GM21723 (cell line): ENCODE measurements at regions not wholly inside any gene's neighbourhood (a gene's known extent, or its start where the extent isn't known, plus 50 kb on each side); places are given as distances from the start of the nearest gene placed in this dataset.
"Not testable (repeated sequence)": the region's sequence is repeated elsewhere in the genome, so short reads cannot be mapped to it uniquely, and the experiment has no call there.

ENCODE experiments used
- ATAC-seq: cut with Tn5 transposase; IDR thresholded peaks from one replicate; pipeline ENCODE4 v1.9.1; 2021; ENCODE audit warnings: mild to moderate bottlenecking, moderate library complexity; ENCODE audit not compliant: unreplicated experiment

GRCh38 chr3:190193210-190193609 lies 72.5 kb upstream of the P3H2 start:
- no peak for ATAC-seq

- no peak for ATAC-seq
Measured at GRCh38 chr3:190192739-190193138, 72.0 kb upstream of the P3H2 start.

GRCh38 chr3:190192087-190192486 lies 71.4 kb upstream of the P3H2 start:
- no peak for ATAC-seq

- ATAC-seq = no peak
Measured at GRCh38 chr3:190188197-190188596, 67.5 kb upstream of the P3H2 start.

GRCh38 chr3:190183121-190183520 lies 62.4 kb upstream of the P3H2 start:
- ATAC-seq = no peak

GRCh38 chr3:190182418-190183043 lies 61.8 kb upstream of the P3H2 start:
- ATAC-seq = no peak

- ATAC-seq = no peak
Measured at GRCh38 chr3:190180268-190180667, 59.6 kb upstream of the P3H2 start.

- ATAC-seq = no peak
Measured at GRCh38 chr3:190178779-190179178, 58.1 kb upstream of the P3H2 start.

GRCh38 chr3:190176933-190177525 lies 56.3 kb upstream of the P3H2 start:
- ATAC-seq = not testable (repeated sequence)

- ATAC-seq = not testable (repeated sequence)
Measured at GRCh38 chr3:190176106-190176505, 55.4 kb upstream of the P3H2 start.

- no peak for ATAC-seq
Measured at GRCh38 chr3:190175490-190175889, 54.8 kb upstream of the P3H2 start.

- ATAC-seq = no peak
Measured at GRCh38 chr3:190174471-190174870, 53.8 kb upstream of the P3H2 start.

- ATAC-seq = no peak
Measured at GRCh38 chr3:190173426-190173825, 52.7 kb upstream of the P3H2 start.

- ATAC-seq = no peak
Measured at GRCh38 chr3:190172751-190173150, 52.1 kb upstream of the P3H2 start.
